Activated CD4-positive, alpha-beta T cell treated with anti-CD3 and anti-CD28 coated beads, Interleukin-2, Interleukin-4, amounts not matched to agents 100 ng/mL and 50 ng/mL, durations not matched to agents 16 hours and 8 hours (primary cell): ENCODE measurements at regions not wholly inside any gene's neighbourhood (a gene's known extent, or its start where the extent isn't known, plus 50 kb on each side); places are given as distances from the start of the nearest gene placed in this dataset.

ENCODE experiments used
- DNase-seq: peaks from one replicate; pipeline ENCODE4 v3.0.0-alpha.2; 2020; ENCODE audit warnings: low spot score

DNA sequence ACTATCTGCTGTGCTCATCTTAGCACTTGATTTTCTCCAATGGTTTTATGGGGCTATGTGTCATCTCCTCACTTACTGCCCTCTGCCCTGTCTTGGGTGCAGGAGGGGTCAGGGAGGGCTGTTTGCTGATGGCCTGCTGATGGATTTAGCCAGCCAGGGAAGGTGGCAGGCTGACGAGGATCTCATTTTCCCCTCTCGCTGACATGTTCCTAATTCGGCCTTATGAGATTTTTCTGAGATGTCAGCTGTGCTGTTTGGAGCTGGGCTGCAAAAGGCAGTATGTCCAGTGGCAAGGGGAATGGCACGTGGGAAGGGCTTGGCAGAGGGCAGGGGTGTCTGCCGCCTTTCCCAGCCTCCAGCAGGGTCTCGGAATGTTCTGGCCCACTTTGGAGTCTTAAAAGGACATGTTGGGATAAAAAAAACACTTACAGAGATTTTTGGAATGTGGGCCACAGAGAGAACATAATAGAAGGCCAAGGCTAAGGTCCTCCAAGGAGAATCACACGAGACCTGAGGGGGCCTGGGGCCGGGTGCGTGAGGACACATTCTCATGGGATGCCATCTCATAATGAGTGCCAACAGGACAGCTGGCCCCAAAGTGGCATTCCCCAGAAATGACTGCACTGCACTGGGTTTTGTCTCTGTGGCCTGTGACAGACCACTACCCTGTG, 303.8 kb downstream of the TLE3 start:
- no peak for DNase-seq

GRCh38 chr15:69794645-69795469, 302.9 kb downstream of the TLE3 start:
- DNase-seq = no peak

GRCh38 chr15:69795601-69796000, 302.1 kb downstream of the TLE3 start:
- no peak for DNase-seq

GRCh38 chr15:69797051-69797595, 300.6 kb downstream of the TLE3 start:
- no peak for DNase-seq

DNA sequence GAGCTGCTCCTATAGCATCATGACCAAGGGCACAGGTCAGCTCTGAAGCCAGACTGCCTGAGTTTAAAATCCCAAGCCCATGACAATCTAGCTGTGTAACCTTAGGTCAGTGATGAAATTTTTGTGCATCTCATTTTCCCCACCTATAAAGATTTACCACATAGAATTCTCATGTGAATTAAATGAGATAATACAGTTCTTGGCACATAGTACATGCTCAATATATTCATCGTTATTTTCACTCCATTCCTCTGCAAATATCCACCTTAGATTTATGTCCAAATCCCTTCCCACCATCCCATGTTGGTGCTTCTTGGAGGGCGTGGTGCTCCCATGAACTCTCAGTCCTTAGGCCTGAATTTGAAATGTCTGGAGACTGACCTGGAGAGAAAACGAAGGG, 300.1 kb downstream of the TLE3 start:
- DNase-seq = no peak

GRCh38 chr15:69798481-69799250, 299.1 kb downstream of the TLE3 start:
- no peak for DNase-seq

DNA sequence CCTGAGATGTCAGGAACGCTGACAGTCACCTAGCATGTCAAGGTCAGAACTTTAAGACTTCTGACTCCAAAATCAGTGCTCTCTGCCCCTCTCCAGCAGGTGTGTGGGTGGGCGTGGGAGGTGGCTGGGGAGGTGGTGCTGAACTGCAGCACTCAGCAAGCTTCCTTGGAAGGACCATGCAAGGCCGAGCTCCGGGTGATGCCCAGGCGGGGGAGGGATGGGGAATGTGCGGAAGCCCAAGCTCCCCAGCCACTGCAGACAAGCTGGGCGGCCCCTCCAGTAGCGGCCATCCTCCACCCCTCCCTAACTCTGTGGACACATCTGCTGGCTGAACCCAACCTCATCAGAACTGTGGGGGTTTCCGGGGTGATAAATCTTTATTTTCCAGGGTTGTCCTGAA, 296.6 kb downstream of the TLE3 start:
- no peak for DNase-seq

GRCh38 chr15:69802432-69802831, 295.3 kb downstream of the TLE3 start:
- no peak for DNase-seq

DNA sequence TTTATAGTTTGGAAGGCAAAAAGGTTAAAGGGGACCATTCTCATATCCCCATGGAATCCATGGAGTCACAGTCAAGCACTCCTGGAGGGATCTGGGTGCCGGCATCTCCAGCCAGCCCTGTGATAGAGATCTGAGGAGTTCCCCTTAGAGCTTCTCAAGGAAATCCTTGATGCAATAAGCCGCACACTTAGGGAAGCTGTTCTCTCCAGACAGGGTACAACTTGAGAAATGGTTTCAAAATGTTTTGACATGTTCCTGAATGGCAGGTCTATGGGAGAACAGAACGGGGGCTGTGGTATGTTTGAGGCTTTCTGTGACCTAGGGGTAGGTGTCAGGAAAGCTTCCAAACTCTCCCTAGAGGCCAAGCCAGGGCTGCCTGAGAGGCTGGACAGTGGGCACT, 292.9 kb downstream of the TLE3 start:
- no peak for DNase-seq

GRCh38 chr15:69805248-69805953, 292.3 kb downstream of the TLE3 start:
- no peak for DNase-seq

DNA sequence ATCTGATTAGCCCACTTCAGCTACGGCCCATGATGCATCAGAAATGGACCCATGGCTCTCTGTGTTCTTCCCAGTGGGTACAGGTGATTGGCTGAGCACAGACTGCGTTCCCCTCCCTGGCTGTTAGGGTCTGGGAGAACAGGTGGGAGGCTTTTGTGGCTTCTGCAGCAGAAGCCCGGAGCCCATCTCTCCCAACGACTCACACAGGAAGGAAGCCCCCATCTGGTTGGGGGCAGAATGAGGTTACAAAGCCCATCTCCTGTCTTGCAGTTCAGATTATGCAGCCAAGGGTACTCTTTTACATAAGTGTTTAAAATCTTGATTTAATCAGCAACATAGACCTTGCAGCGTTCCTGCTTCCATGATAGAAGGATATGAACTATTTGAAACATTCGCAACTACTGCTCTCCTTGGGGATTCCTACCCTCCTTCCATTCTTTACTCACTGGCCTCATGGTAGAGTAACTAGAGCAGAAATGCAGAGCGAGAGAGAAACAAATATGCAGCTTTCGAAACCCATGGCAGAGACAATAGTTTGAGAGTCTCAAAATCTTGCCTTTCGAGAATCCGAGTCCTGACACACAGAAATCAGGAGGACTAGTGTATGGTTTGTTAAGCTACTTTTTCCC, 291.3 kb downstream of the TLE3 start:
- DNase-seq = no peak

DNA sequence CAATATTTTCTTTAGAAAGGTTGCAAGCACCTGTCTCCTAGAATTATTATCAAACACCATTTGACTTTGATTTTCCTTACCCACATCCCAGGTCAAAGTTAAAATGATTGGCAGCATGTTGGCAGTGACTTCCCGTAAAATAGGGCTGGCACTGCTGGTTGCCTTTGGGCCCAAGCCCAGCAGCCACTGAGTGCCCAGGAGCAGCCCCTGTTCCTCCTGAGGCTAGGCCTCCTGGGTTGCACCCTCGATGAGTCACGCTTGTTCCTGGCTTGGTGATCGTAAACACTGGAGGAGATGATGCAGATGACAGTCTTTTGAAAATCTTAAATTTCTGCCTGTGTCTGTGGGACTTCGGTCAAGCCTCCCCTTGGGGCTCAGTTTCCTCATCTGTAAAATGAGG, 290.0 kb downstream of the TLE3 start:
- no peak for DNase-seq

GRCh38 chr15:69808756-69809155, 289.0 kb downstream of the TLE3 start:
- no peak for DNase-seq

- DNase-seq = no peak
Measured at GRCh38 chr15:69809421-69809820, 288.3 kb downstream of the TLE3 start.

DNA sequence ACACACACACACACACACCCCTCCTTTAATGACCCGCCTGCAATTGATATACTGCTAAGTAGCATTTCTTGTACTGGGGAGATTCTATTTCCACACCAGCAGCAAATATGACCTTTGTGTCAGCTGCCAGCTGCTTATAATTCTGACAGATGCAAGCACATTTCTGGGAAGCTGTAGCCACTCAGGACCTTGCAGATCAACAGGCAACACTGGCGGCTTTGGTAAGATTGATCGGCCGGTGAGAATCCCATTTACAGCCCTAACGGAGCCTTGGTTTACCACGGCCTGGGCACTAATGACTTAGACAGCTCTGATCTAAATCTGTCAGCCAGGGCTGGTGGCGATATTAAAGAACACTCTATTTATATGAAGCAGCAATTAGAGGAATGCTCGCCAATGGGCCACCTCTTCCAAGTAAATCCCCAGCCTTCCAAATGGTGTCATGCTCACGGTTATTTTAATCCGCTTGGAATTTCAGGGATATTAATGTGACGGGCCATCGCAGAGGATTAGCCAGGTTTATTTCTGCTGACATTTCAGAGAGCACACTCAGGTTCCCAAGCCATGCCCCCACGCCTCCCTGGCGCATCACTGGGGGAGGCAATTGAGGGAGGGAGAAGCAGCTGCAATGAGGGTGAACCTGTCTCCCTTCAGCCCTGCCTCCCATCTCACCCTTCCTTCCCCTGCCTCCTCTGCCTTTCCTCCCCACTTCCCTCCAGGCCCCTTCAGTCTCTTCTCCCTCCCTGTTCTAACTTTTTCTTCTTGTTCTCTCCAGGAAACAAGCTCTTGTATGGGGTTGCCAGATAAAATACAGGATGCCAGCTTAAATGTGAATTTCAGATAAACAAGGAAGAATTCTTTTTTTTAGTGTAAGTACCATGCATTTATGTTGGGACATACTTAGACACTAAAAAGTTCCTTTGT, 287.0 kb downstream of the TLE3 start:
- DNase-seq = no peak

- no peak for DNase-seq
Measured at GRCh38 chr15:69812861-69813261, 284.9 kb downstream of the TLE3 start.

DNA sequence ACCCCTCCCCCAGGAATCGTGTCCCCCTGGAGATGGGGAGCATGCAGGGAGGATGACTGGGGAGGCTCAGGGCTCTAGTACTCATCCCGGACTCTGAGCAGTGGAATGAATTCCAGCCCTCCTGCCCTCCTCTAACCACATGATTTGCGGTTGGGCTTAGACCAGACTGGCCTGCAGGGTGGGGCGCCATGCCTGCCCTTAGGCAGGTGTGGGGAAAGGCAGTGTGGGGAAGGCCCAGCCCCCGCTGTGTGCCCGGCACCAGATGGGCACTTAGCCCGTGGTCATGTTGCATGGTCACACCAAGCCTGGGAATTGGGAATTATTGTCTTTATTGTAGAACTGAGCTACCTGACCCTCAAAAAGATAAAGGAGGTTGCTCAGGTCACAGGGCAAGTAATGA, 283.8 kb downstream of the TLE3 start:
- DNase-seq = no peak

DNA sequence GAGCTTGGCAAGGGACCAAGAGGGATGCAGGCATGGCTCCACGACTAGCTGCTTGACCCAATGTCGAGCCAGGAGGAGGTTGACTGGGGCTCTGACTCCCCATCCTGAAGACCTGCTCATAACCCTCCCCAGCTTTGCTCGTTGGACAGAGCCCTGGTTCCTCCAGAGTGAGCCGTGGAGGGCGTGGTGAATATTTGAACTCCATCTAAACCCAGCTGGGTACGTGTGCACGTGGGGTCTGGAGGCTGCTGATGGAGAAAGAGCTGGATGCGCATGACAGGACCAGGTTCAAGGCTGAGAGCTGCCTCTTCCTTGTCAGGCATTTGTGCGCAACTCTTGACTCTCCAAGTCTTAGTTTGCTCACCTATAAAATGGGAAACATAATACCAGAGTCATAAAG, 282.8 kb downstream of the TLE3 start:
- no peak for DNase-seq

DNA sequence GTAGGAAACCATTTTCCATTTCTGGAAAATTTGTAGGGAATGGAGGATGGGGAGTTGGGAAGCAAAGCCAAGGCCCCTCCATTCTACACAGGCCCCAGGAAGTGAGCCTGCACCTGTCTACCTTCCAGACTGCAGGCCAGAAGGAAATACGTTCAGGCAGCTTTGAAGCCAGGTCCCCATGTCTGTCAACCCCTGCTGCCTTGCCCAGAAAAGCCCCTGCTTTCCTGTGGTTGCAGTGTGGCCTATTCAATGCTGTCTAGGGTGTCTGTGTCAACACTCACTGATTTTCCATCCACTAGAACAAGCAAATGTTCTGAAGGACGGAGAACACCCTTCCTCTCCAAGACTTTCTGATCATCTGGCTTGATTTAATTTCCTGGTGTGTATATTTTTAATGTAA, 281.9 kb downstream of the TLE3 start:
- DNase-seq = no peak

- no peak for DNase-seq
Measured at GRCh38 chr15:69816522-69816921, 281.2 kb downstream of the TLE3 start.
